Neural progenitor cell (in vitro differentiated cells): ENCODE measurements at regions not wholly inside any gene's neighbourhood (a gene's known extent, or its start where the extent isn't known, plus 50 kb on each side); places are given as distances from the start of the nearest gene placed in this dataset.

ENCODE experiments used
- EZH2 ChIP-seq: fragments of 200-600 bp; sonication (generic); IDR thresholded peaks from 2 replicates; pipeline ENCODE4 v1.6.1; 2017; ENCODE audit warnings: antibody characterized with exemption, mild to moderate bottlenecking, moderate library complexity
- EZH2phosphoT487 ChIP-seq: fragments of 200-600 bp; sonication (generic); IDR thresholded peaks from 2 replicates; pipeline ENCODE4 v1.6.1; 2017; ENCODE audit warnings: antibody characterized with exemption
- TF ChIP-seq, protein P1 (sequence below): fragments of 200-600 bp; sonication (generic); IDR thresholded peaks from 2 replicates; pipeline ENCODE4 v1.5.1; 2017; ENCODE audit warnings: antibody characterized with exemption, mild to moderate bottlenecking

DNA sequence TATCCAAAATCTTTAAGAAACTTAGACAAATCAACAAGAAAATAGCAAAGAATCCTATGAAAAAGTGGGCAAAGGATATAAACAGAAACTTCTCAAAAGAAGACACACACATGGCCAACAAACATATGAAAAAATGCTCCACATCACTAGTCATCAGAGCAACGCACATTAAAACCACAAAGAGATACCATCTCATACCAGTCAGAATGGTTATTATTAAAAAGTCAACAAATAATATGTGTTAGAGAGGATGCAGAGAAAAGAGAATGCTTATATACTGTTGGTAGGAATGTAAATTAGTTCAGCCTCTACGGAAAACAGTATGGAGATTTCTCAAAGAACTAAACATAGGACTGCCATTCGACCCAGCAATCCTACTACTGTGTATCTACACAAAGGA, 212.0 kb upstream of the DTNBP1 start:
- TF ChIP-seq, protein P1, sequence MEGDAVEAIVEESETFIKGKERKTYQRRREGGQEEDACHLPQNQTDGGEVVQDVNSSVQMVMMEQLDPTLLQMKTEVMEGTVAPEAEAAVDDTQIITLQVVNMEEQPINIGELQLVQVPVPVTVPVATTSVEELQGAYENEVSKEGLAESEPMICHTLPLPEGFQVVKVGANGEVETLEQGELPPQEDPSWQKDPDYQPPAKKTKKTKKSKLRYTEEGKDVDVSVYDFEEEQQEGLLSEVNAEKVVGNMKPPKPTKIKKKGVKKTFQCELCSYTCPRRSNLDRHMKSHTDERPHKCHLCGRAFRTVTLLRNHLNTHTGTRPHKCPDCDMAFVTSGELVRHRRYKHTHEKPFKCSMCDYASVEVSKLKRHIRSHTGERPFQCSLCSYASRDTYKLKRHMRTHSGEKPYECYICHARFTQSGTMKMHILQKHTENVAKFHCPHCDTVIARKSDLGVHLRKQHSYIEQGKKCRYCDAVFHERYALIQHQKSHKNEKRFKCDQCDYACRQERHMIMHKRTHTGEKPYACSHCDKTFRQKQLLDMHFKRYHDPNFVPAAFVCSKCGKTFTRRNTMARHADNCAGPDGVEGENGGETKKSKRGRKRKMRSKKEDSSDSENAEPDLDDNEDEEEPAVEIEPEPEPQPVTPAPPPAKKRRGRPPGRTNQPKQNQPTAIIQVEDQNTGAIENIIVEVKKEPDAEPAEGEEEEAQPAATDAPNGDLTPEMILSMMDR = no peak
- no peak for TF ChIP-seq EZH2
- no peak for TF ChIP-seq EZH2phosphoT487
